ENCODE measurements at regions not wholly inside any gene's neighbourhood (a gene's known extent, or its start where the extent isn't known, plus 50 kb on each side); places are given as distances from the start of the nearest gene placed in this dataset.
"Not testable (repeated sequence)": the region's sequence is repeated elsewhere in the genome, so short reads cannot be mapped to it uniquely, and the experiment has no call there.

- TF ChIP-seq, protein P1, sequence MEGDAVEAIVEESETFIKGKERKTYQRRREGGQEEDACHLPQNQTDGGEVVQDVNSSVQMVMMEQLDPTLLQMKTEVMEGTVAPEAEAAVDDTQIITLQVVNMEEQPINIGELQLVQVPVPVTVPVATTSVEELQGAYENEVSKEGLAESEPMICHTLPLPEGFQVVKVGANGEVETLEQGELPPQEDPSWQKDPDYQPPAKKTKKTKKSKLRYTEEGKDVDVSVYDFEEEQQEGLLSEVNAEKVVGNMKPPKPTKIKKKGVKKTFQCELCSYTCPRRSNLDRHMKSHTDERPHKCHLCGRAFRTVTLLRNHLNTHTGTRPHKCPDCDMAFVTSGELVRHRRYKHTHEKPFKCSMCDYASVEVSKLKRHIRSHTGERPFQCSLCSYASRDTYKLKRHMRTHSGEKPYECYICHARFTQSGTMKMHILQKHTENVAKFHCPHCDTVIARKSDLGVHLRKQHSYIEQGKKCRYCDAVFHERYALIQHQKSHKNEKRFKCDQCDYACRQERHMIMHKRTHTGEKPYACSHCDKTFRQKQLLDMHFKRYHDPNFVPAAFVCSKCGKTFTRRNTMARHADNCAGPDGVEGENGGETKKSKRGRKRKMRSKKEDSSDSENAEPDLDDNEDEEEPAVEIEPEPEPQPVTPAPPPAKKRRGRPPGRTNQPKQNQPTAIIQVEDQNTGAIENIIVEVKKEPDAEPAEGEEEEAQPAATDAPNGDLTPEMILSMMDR (IDR thresholded peaks at IDR 0.05), result not testable (repeated sequence)
- TF ChIP-seq POLR2A, POLR2AphosphoS5 (IDR thresholded peaks at IDR 0.05): not testable (repeated sequence)
Measured at GRCh38 chr4:25511823-25512222, 134.8 kb downstream of the ANAPC4 start.
